RWPE2 (cell line): ENCODE measurements at regions not wholly inside any gene's neighbourhood (a gene's known extent, or its start where the extent isn't known, plus 50 kb on each side); places are given as distances from the start of the nearest gene placed in this dataset.

Source experiments
- ATAC-seq: fragments of 200-7000 bp; cut with Tn5 transposase; 3 replicates; pipeline ENCODE4 v1.9.1; 2021; ENCODE audit warnings: low read depth
- DNase-seq: peaks from one replicate; pipeline ENCODE4 v3.0.0-alpha.2; 2020; ENCODE audit warnings: low spot score
- H3K27ac ChIP-seq: fragments of 450-650 bp; 2 replicates; pipeline ENCODE4 v1.5.1; 2017; ENCODE audit warnings: mild to moderate bottlenecking; ENCODE audit not compliant: poor library complexity, severe bottlenecking
- H3K27me3 ChIP-seq: fragments of 250-450 bp; sonication (Bioruptor Pico); 2 replicates; pipeline ENCODE4 v1.5.1; 2021; ENCODE audit warnings: mild to moderate bottlenecking, moderate library complexity; ENCODE audit not compliant: insufficient read depth, poor library complexity, severe bottlenecking
- H3K36me3 ChIP-seq: fragments of 250-450 bp; sonication (Bioruptor Pico); 2 replicates; pipeline ENCODE4 v1.5.1; 2020; ENCODE audit warnings: low read depth, mild to moderate bottlenecking, moderate library complexity
- H3K4me1 ChIP-seq: fragments of 250-450 bp; sonication (Bioruptor Pico); 2 replicates; pipeline ENCODE4 v1.5.1; 2021; ENCODE audit warnings: mild to moderate bottlenecking, moderate library complexity; ENCODE audit not compliant: insufficient read depth, poor library complexity, severe bottlenecking
- H3K4me3 ChIP-seq: fragments of 250-450 bp; sonication (Bioruptor Pico); 2 replicates; pipeline ENCODE4 v1.5.1; 2021; ENCODE audit warnings: mild to moderate bottlenecking, moderate library complexity; ENCODE audit not compliant: severe bottlenecking
- H3K9me3 ChIP-seq: fragments of 250-450 bp; sonication (Bioruptor Pico); 2 replicates; pipeline ENCODE4 v1.5.1; 2021; ENCODE audit warnings: mild to moderate bottlenecking, moderate library complexity; ENCODE audit not compliant: severe bottlenecking
- CTCF ChIP-seq: fragments of 450-650 bp; IDR thresholded peaks from one replicate; pipeline ENCODE4 v1.5.1; 2017; ENCODE audit warnings: mild to moderate bottlenecking, moderate library complexity; ENCODE audit not compliant: poor library complexity, severe bottlenecking

- Histone ChIP-seq H3K27ac (no peak overlapping the region), H3K36me3 (no peaks in the 10 kb centered on the region), H3K9me3 (no peaks in the 10 kb centered on the region), H3K27me3 (peaks cover 35% of the 10 kb centered on the region), H3K4me1 (no peaks in the 10 kb centered on the region), H3K4me3 (no peak overlapping the region)
- ATAC-seq (no peak), DNase-seq (no peak)
- TF ChIP-seq CTCF, result no peak
These were observed 105.9 kb downstream of the CPZ start for GRCh38 chr4:8698341-8699062.

- Histone ChIP-seq H3K4me3 (no peak overlapping the region), H3K36me3 (no peaks in the 10 kb centered on the region), H3K9me3 (no peaks in the 10 kb centered on the region), H3K4me1 (no peaks in the 10 kb centered on the region), H3K27ac (no peak overlapping the region), H3K27me3 (peaks cover 32% of the 10 kb centered on the region)
- DNase-seq (no peak), ATAC-seq (no peak)
- no peak for TF ChIP-seq CTCF
These were observed 105.3 kb downstream of the CPZ start for GRCh38 chr4:8697826-8698225.

- no peak overlapping the region for H3K4me3 ChIP-seq
- no peak for DNase-seq
- ATAC-seq, result no peak
- TF ChIP-seq CTCF, result no peak
- no peak overlapping the region for H3K27ac ChIP-seq
- H3K36me3 ChIP-seq, result no peaks in the 10 kb centered on the region
- no peaks in the 10 kb centered on the region for H3K9me3 ChIP-seq
- no peaks in the 10 kb centered on the region for H3K4me1 ChIP-seq
- H3K27me3 ChIP-seq, result peaks cover 24% of the 10 kb centered on the region
These were observed 104.0 kb downstream of the CPZ start for GRCh38 chr4:8696369-8697127.

GRCh38 chr4:8695237-8696219, 103.0 kb downstream of the CPZ start:
- no peak for TF ChIP-seq CTCF
- H3K36me3 ChIP-seq, result no peaks in the 10 kb centered on the region
- H3K4me1 ChIP-seq, result no peaks in the 10 kb centered on the region
- DNase-seq (no peak), ATAC-seq (no peak)
- H3K27ac ChIP-seq, result no peak overlapping the region
- peaks cover 15% of the 10 kb centered on the region for H3K27me3 ChIP-seq
- H3K9me3 ChIP-seq, result no peaks in the 10 kb centered on the region
- no peak overlapping the region for H3K4me3 ChIP-seq
